HG02678 (cell line): ENCODE measurements at regions not wholly inside any gene's neighbourhood (a gene's known extent, or its start where the extent isn't known, plus 50 kb on each side); places are given as distances from the start of the nearest gene placed in this dataset.
"Not testable (repeated sequence)": the region's sequence is repeated elsewhere in the genome, so short reads cannot be mapped to it uniquely, and the experiment has no call there.

Experiments used
- ATAC-seq: cut with Tn5 transposase; IDR thresholded peaks from one replicate; pipeline ENCODE4 v1.9.1; 2021; ENCODE audit warnings: mild to moderate bottlenecking, moderate library complexity; ENCODE audit not compliant: unreplicated experiment

DNA sequence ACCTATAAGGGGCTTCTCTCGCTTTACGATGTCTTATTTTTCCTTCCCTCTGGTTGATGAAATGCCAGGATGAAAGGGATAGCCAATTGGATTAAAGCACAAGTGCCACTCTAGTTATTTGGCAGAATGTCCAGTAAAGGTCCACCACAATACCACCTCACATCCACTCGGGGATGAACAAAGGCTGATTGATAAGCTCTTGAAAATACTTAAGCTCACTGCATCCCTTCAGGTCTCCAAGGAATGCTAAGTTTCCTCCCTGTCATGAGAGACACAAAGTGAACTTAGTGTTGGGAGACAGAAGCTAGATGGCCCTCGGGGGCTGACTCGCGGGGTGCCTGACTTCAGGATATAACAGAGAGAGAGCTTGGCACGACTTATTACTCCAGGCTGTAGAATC is 185.9 kb upstream of the ZNF644 start:
- not testable (repeated sequence) for ATAC-seq

DNA sequence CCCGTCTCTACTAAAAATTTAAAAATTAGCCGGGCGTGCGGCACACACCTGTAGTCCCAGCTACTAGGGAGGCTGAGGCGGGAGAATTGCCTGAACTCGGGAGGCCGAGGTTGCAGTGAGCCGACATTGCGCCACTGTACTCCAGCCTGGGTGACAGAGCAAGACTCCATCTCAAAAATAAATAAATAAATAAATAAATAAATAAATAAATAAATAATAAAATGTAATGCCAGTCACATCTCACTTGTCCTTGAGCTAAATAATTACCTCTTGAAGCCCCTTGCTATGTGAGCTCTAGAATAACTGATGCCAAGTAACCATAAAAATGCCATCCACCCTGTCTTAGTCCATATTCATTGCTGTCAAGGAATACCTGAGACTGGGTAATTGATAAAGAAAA is 182.3 kb upstream of the ZNF644 start:
- not testable (repeated sequence) for ATAC-seq

DNA sequence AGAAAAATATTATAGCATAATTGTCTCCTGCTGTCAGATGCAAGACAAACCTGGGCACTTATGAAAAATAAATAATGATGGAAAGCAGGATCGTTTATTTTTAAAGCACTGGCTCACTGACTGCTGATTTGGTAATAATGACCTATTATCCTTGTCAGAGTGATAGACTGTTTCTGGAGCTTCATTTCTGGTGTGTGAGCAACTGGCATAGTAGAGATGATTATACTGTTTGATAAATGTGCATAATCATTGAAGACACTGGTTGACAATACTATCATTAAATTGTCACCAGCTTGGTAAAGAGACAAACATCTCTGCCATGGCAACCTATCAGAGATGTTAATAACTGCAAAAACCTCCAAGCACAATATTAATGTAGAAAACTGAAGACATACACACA is 179.9 kb upstream of the ZNF644 start:
- no peak for ATAC-seq

DNA sequence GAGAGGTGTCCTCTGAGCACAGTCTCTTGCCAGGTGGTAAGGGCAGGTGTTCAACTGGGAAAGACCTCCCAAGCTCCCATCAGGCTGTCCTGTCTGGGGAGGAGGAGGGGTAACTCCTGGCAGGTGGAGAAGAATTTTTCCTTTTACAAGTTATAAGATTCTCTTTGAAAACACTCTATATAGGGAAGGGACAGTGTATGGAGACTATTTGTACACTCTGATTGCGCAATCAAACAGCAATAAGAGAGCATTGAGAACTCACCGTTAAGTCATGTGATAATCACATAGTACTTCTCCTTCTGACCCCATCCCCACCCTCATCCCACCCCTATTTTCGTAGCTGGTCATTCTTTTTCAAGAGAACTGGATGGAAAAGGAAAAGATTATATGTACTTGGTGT is 179.3 kb upstream of the ZNF644 start:
- no peak for ATAC-seq

DNA sequence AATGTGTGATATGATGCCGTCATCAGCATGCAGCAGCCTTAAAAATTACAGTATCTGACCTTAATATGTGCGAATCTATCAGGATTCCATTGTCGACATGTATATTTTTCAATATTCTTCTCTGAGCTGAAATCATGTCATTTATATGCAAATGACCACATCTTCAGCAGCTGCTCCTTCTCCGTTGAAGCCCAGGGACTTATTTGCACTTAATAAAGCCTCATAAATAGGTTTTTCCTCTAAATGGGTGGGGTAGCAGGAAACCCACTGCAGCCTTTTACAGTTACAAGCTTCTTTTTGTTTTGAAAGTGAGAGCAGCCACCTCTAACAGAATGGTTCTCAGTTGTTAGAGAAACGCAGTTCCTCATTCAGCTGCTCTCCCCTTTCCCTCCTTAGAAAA is 178.8 kb upstream of the ZNF644 start:
- no peak for ATAC-seq

DNA sequence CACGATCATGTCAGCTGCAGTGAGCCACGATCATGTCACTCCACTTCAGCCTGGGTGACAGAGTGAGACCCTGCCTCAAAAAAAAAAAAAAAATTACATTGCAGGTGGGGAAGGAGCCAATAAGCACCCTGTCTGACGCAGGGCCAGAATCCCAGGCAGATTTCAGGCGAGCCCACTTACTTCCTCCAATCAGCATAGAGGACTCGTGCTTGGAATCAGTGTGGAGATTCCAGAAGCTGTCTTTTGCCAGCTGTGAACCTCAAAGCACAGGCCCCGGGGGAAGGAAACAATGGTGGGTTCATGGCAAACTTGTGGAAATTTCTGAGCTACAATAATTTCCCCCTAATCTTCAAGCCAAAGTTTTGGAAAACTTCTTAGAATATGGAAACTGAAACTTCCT is 178.2 kb upstream of the ZNF644 start:
- no peak for ATAC-seq

DNA sequence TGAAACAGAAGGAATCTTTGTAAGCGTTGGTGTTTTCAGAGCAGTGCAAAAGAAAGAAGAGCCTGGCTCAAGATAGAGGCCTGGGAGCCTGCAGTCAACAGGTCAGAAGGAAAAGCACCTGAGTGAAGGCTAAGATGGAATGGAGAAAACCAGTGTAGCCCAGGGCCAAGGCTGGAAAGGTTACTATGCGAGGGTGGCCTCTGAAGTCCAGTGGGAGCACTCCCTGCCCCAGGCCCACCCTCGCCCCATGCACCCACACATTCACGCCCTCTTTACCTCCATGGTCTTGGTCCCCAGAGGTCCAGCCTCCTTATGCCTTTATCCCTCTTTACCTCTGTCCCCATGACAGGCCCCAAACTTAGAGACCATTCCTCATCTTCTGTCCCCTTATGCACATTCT is 169.2 kb upstream of the ZNF644 start:
- no peak for ATAC-seq

DNA sequence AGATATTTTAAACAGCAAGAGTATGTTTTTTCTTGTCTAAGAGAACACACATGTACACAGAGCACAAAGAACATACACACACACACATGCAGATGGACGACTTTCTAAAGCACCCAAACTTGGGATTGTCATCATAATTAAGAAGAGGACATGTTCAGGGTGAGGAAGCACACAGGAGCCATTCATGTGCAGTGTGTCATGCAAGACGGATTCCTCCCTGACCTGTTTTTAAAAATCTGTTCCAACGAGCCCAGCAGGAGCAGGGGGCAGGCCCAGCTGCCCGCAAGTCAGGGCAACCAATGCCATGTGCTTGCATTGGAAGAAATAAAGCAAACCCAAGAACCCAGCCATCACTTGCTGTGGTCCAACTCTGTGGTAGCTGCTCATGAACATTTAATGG is 167.3 kb upstream of the ZNF644 start:
- no peak for ATAC-seq

DNA sequence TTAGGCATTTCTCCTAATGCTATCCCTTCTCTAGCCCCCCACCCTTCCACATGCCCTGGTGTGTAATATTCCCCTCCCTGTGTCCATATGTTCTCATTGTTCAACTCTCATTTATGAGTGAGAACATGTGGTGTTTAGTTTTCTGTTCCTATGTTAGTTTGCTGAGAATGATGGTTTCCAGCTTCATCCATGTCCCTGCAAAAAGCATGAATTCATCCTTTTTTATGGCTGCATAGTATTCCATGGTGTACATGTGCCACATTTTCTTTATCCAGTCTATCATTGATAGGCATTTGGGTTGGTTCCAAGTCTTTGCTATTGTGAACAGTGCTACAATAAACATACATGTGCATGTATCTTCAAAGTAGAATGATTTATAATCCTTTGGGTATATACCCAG is 161.0 kb upstream of the ZNF644 start:
- ATAC-seq, result not testable (repeated sequence)

DNA sequence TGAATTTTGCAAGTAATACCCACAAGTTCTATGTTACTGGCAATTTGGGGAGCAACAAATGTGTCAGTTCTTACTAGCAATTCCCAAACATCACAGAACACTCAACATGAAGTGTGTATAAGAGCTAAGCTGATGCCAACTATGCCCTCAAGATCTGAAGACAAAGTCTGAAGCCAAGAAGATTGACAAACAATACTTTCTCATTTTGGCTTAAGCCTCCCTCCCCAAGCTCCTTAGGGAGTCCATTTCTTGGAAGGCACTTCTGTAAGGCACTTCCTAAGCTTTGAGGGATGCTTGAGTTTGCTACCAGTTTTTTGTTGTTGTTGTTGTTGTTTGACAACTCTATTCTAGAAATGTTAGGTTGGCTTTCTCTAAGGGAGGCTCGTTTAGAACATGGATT is 154.4 kb upstream of the ZNF644 start:
- no peak for ATAC-seq

DNA sequence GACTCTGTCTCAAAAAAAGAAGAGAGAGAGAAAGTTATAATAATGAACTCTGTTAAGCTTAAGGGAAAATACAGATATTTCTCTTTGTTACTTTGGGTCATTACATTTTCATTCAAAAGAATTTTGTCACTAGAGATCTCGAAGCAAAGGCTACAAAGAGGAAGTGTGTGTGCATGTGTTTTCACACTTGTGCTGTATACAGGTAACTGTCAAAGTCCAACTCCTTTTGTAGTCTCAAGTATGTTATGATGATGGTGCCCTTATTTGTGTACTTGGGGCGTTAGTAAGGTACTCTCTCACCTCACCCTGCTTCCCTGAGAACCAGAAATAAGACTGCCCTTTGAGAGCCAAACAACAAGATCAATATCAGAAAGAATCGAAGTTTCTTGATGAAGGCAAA is 152.9 kb upstream of the ZNF644 start:
- ATAC-seq, result no peak

DNA sequence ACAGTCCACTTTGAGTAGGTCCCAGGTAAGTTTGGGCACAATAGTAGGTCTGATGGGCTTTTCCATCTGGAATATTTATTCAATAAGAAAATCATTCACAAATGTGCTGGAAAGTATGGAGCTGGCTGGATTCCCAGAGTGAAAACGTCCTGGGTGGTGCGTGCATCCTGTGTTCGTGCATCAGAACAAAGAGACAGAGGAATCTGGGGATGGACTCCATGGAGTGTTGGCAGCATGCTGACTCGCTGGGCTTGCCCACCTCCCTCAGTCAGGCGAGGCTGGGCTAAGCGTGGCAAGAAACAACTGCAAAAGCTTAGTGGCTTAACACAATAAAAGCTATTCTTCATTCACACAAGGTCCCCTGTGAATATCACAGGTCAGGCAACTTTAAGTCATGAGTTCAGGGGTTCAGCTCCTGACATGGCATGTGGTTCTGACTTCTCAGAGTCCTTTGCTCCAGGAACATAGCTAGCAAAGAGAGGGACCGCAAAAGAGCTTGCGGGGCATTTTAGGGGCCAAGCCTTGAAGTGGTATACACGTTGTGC is 151.6 kb upstream of the ZNF644 start:
- ATAC-seq, result no peak

DNA sequence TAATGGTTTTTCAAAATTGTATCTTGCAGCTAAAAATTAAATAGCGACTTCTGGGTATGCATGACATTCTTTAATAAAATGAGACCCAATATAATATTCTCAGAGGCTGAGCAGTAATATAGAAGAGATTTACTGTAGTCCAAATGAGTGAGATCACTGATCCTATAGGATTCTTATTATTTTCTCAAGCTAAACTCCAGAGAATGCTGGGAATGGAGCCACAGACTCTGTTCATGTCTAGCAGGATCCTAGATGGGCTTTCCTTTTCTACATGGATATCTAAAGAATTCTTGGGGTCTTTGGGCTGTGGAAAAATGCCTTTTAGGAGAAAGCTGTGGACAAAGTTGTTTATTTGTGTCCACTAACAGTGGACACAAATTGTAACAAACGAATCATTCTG is 150.7 kb upstream of the ZNF644 start:
- no peak for ATAC-seq

DNA sequence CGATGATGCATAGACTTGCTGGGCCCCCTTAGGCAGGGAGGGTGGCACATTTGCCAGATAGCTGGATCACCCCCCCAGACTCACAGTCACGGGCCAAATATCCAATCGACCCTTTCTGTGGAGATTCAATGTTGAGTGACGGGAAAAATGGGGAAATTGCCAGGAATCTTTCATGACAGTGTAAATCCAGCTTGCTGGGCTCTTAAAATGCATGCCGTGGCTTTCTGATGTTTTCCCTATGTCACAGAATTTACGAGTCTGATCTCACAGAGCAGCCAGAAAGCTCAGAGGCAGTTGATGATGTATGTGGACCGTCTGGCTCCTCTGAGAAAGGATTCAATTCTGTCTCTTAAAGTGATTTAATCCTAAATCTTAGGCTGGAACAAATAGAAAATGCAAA is 150.1 kb upstream of the ZNF644 start:
- no peak for ATAC-seq

DNA sequence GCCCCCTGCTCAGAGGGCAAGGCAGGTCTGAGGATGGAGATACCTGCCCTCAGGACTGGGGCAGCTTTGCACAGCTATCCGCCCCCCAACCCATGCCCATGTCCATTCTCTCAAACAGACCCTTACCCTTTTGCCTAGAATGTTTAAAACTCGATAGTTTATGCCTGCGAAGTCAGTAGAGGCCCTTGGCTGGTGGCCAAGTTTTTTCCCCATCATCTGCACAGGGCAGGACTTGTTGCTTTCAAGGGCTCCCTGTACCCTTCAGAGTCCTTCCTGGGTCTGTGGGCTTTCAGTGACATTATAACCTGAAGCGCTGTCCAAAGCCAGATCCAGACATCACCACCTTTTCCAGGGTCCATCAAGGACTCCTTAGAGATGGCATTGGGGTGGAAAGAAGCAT is 148.7 kb upstream of the ZNF644 start:
- no peak for ATAC-seq

DNA sequence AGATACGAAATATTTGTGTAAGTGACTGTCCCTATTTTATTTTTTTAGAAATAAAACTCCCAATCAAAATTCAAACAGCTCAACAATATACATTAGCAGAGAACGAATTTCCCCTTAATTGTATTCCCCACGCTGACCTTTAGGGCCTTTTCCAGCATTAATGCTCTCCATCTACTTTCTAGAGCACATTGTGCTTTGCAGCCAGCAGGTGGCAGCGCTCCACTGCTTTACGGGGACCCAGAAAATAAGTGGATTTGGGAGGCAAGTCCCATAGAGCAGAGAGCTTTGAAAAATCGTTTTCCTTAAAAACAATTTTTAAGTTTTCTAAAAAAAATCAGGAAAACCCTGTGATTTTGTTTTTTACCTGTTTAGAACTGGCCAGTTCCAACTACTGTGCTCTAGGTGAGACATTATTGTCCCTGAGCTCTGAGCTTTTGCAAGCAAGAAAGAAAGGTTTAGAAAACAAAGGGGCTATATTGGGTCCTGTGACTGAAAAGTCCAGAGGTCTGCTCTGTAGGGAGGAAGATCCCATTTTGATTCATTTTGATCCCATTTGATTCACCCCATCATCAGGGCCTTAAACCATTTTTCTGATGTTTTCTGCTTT is 144.4 kb upstream of the ZNF644 start:
- ATAC-seq, result peak; percentile 57

DNA sequence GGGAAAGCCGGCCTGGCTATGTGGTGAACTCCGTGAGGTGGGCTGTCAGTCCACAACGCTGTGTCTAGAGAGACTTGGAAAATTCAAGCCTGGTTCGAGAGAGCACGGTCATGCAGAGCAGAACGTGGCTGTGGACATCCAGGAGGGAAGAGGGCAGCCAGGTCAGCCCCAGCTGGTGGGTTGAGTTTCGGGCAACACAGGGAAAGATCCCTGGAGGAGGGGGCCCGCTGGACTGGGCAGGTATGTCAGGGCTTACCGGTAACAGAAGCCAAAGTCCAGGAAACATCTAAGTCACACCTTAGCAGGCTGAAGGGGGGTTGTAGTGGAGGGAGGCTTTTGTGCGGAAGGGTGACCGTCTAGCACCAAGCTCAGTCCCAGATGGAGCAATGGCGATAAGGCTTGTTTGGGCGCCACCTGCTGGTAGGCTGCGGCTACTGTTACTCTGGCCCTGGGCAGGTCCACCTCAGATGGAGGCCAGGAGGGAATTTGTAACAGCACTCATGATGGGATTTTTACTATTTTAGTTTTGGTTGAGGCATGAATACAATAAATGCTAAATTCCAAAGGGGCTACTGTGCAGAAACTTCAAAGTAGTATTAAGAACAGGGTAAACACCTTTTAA is 143.3 kb upstream of the ZNF644 start:
- ATAC-seq, result peak; percentile 92

DNA sequence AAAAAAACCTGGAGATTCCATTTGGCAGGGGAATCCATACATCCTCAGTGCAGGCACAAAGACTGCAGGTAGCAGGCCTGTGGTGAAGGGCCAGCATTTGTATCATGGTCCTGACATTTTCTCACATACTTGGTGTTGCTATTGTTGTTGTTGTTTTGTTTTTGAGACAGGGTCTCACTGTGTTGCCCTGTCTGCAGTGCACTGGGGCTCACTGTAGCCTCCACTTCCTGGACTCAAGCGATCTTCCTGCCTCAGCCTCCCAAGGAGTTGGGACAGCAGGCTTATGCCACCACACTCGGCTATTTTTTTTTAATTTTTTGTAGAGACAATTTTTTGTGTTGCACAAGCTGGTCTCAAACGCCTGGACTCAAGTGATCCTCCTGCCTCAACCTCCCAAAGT is 140.8 kb upstream of the ZNF644 start:
- no peak for ATAC-seq

DNA sequence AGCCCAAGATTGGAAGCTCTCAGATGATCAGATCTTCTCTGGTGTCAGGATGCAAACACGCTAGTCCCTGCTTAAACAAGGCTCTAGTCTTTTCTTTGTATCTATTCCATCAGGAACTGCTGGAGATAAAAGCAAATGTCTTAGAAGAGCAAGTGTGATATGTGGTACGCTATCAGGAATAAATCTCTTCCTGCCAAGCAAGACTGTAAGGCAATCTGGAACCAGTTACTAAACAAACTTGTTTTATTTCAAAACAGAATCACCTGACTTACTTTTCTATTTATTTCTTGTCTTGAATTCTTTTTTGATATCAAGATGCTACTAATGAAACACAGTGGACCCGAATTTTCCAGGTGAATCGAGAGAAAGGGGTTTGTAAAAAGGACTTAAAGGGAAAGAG is 139.9 kb upstream of the ZNF644 start:
- ATAC-seq, result no peak

DNA sequence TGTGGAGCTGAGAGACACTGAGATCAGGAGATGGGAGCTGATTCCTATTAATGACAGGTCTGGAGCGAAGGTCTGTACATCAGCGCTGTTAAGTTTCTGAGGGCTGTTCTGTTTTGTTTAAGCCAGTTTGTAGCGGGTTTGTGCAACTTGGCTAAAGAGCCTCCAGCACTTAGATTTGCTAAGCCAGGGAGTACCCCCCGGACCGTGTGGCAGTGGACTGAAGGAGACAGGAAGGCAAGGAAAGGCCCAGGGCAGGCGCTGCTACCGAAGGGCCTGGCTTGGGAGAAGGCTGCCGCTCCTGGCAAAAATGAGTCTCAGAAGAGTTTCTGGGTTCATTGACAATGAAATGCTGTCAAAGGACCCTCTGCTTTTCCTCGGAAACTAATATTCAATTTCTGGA is 139.3 kb upstream of the ZNF644 start:
- no peak for ATAC-seq

DNA sequence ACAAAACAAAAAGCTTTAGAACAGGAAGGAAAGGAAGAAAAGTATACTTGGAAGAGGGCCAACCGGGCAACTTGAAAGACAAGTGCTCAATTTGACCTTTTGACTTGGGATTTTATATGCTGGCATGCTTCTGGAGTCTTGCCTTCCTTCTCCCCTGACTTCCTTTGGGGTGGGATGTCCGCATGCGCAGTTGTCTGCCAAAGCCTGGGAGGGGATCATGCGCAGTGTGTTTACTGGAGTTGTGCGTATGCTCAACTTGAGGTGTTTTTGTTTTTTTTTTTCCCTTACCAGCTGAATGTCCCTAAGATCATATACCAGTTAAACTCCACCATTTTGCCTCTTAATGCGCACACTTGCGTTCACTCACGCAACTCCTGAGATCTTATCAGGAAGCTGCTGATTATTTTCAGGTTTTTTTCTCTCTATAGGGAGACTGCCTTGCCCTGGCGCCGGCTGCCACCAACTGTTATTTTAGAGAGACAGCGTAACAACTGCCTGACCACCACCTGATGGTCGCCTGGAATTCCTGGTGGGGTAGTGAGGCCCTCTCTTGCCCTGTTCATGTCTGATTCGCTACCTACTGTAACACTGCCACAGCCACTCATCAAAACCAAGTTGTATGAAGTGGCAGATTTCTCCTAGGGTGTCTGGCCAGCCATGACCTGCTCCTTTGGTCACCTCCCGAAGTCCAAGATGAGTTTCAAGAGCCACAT is 138.7 kb upstream of the ZNF644 start:
- no peak for ATAC-seq

DNA sequence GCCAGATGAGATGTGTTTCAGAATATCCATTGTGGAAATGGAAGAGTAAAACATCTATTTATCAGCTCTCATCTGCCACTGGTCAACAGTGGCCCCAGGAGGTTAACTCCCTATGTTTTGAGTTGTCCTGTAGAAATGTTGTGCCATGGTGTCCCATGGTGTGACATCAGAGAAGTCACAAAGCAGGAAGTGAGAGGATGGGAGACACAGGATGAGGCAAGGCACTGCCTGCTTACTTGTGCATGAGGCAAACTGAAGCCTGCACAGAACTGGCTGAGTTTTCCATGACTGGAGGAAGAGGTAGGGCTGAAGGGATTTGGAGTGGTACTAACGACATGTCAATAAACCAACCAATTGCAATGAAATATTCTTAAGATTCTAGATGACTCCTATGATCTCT is 131.5 kb upstream of the ZNF644 start:
- no peak for ATAC-seq
